ENCODE measurements at regions not wholly inside any gene's neighbourhood (a gene's known extent, or its start where the extent isn't known, plus 50 kb on each side); places are given as distances from the start of the nearest gene placed in this dataset.

DNA sequence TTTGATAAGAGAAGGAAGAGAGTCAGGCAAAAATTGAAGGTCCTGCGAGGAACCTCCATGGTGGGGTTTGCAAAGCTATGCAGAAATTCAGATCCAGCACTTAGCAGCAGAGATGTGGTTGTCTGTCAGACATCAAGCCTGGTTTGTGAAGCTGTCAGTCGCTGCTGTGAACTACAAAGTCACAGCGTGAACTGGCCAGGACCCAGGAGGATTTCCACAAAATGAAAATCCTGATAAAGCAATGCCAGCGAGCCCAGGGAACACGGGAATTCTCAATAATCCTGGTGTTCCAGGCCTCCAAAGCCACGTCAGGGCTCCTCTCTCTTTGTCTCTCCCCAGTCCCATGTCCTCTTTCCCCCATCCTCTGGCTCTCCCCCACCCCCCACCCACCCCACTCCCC, 296.9 kb upstream of the GADL1 start:
- DNase-seq (no peak), ATAC-seq (no peak)
- Histone ChIP-seq H3K4me3 (no peak overlapping the region), H3K36me3 (no peaks in the 10 kb centered on the region), H3K9me3 (no peaks in the 10 kb centered on the region), H3K27ac (no peak overlapping the region), H3K27me3 (ENCODE audit: low read depth) (no peaks in the 10 kb centered on the region), H3K4me1 (no peaks in the 10 kb centered on the region)
- intact Hi-C loops (cut with DNase I) = no loop called here
- TF ChIP-seq, protein P1, sequence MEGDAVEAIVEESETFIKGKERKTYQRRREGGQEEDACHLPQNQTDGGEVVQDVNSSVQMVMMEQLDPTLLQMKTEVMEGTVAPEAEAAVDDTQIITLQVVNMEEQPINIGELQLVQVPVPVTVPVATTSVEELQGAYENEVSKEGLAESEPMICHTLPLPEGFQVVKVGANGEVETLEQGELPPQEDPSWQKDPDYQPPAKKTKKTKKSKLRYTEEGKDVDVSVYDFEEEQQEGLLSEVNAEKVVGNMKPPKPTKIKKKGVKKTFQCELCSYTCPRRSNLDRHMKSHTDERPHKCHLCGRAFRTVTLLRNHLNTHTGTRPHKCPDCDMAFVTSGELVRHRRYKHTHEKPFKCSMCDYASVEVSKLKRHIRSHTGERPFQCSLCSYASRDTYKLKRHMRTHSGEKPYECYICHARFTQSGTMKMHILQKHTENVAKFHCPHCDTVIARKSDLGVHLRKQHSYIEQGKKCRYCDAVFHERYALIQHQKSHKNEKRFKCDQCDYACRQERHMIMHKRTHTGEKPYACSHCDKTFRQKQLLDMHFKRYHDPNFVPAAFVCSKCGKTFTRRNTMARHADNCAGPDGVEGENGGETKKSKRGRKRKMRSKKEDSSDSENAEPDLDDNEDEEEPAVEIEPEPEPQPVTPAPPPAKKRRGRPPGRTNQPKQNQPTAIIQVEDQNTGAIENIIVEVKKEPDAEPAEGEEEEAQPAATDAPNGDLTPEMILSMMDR (IDR thresholded peaks at IDR 0.05) = no peak

DNA sequence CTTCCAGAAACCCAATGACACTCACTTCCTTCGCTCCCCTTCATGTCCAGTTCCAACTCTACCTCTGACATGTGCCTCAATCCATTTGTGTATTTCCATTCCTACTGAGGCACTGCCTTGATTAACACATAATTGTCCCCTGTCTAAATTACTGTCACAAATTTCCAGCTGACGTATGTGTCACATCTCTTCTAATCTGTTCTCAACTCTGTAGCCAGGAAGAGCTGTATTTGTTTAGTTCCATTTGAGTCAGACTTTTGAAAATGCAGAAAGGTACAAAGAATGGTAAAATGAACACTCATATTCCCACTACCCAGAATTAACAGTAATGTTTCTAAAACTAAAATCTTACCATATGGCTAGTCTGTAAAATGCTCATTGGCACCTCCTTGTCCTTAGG, 299.0 kb upstream of the GADL1 start:
- ATAC-seq (no peak), DNase-seq (no peak)
- H3K9me3 ChIP-seq = no peaks in the 10 kb centered on the region
- H3K27ac ChIP-seq = no peak overlapping the region
- no peaks in the 10 kb centered on the region for H3K27me3 ChIP-seq (ENCODE audit: low read depth)
- TF ChIP-seq, protein P1 (IDR thresholded peaks at IDR 0.05) = no peak
- peaks cover 6% of the 10 kb centered on the region for H3K4me1 ChIP-seq
- intact Hi-C loops (cut with DNase I) = no loop called here
- H3K36me3 ChIP-seq = no peaks in the 10 kb centered on the region
- H3K4me3 ChIP-seq = no peak overlapping the region

DNA sequence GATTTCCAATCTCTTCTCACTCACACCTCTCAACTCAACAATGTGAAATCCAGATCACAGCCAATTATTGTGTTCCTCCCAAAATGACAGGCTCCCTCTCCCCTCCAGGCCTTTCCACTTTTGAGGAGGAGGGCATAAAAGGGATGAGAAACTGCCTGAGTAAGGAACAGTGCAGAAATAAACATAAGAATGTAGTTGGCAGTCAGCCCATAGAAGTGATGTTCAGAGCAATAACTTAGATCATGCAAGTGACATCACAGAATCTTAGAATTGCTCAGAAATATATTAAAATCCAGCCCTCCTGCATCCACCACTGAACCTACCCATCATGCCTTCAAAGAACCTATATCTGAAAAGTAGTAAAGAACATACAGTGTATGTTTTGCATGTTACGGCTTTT, 299.4 kb upstream of the GADL1 start:
- Histone ChIP-seq H3K4me3 (no peak overlapping the region), H3K27ac (no peak overlapping the region), H3K27me3 (ENCODE audit: low read depth) (no peaks in the 10 kb centered on the region), H3K36me3 (no peaks in the 10 kb centered on the region), H3K4me1 (peaks cover 6% of the 10 kb centered on the region), H3K9me3 (no peaks in the 10 kb centered on the region)
- DNase-seq = no peak
- intact Hi-C loops (cut with DNase I) = no loop called here
- TF ChIP-seq, protein P1 (IDR thresholded peaks at IDR 0.05) = no peak
- no peak for ATAC-seq

DNA sequence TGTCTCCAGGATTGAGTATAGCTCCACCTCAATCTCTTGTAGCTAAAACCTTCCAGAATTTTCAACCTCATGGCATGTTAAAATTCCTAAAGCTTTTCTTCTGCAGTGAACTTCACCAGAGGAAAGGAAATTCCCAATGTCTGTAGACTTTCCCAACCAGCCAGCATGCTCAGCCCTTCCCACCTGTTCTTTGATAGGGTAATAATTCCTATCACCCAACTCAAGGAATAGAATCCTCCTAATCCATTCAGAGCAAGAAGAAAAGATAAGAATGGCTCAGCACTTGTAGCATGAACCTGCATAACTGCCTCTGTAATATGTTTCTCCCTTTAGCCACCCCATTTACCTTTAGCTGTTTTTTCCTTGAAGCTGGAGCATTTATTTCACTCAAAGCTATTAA, 301.8 kb upstream of the GADL1 start:
- intact Hi-C loops (cut with DNase I) = no loop called here
- no peak overlapping the region for H3K27ac ChIP-seq

DNA sequence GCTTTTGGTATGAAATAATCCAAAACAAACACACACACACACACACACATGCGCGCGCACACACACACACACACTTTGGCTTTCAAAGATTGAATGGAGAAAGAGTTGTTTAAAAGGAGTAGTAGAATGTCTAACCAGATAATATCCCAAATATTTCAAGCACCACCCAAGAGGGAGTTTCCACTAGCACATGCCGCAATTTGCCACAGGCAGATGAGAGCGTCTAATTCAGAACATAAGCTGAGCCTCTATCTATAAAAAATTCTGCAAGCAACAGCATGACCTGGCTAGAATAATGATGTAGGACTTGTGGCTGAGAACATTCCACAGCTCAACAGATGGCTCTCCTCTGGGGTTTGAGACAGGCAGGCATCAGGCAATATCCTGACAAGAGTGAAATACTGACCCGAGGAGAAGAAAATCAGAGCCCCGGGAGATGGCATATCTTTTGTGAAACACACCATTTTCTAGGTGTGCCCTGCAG, 302.5 kb upstream of the GADL1 start:
- intact Hi-C loops (cut with DNase I) = no loop called here
- H3K27me3 ChIP-seq (ENCODE audit: low read depth) = no peaks in the 10 kb centered on the region
- H3K9me3 ChIP-seq = no peaks in the 10 kb centered on the region
- DNase-seq (no peak), ATAC-seq (peak; percentile 68 to 76)
- no peak overlapping the region for H3K27ac ChIP-seq
- no peak overlapping the region for H3K4me3 ChIP-seq
- TF ChIP-seq, protein P1 (IDR thresholded peaks at IDR 0.05) = no peak
- H3K4me1 ChIP-seq = peaks cover 6% of the 10 kb centered on the region
- H3K36me3 ChIP-seq = no peaks in the 10 kb centered on the region

More for the DNA sequence above, 301.8 kb upstream of the GADL1 start:
- Histone ChIP-seq H3K27me3 (ENCODE audit: low read depth) (no peaks in the 10 kb centered on the region), H3K9me3 (no peaks in the 10 kb centered on the region), H3K4me1 (peaks cover 6% of the 10 kb centered on the region), H3K36me3 (no peaks in the 10 kb centered on the region), H3K4me3 (no peak overlapping the region)
- TF ChIP-seq, protein P1 (IDR thresholded peaks at IDR 0.05) = no peak
- ATAC-seq (no peak), DNase-seq (no peak)

DNA sequence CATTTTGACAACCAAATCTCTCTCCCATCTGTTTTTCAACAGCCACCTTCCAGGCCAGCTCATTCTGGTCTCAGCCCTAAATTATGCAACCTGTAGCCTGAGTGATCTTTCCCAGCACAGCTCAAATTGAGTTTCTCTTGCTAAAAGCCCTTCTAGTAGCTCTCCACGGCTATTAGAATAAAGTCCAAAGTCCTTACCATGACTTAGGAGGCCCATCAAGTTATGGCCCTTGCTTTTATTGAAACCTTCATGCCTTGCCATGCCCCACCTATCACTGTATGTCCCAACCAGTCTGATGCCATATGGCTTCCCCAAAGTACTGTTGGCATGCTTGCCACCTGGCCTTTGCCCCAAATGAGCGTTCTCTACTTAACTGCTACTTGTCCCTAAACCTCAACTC, 303.5 kb upstream of the GADL1 start:
- no peaks in the 10 kb centered on the region for H3K27me3 ChIP-seq (ENCODE audit: low read depth)
- H3K36me3 ChIP-seq = no peaks in the 10 kb centered on the region
- H3K4me3 ChIP-seq = no peak overlapping the region
- no peak overlapping the region for H3K27ac ChIP-seq
- no peaks in the 10 kb centered on the region for H3K9me3 ChIP-seq
- TF ChIP-seq, protein P1 (IDR thresholded peaks at IDR 0.05) = no peak
- DNase-seq = no peak
- peak; percentile 52 to 70 for ATAC-seq
- intact Hi-C loops (cut with DNase I) = no loop called here
- H3K4me1 ChIP-seq = peaks cover 6% of the 10 kb centered on the region
